GM12878 (cell line): ENCODE measurements at regions not wholly inside any gene's neighbourhood (a gene's known extent, or its start where the extent isn't known, plus 50 kb on each side); places are given as distances from the start of the nearest gene placed in this dataset.

ENCODE experiments used
- BHLHE40 ChIP-seq, 2 experiments: fragments of 450-650 bp in 1 of 2; IDR thresholded peaks; 2 replicates each; pipeline ENCODE4 v1.6.1; 2011 to 2017; ENCODE audit warnings: low read depth in 2 of 2, borderline replicate concordance in 1 of 2, improper control_type of control experiment in 1 of 2, low read length in 1 of 2, mild to moderate bottlenecking in 1 of 2
- CTCF ChIP-seq, 3 experiments: IDR thresholded peaks in 2 of 3; conservative IDR thresholded peaks in 1 of 3; 2 replicates each; pipeline ENCODE4 v1.5.1; 2011; ENCODE audit warnings: low read depth in 3 of 3, low read length in 3 of 3, mild to moderate bottlenecking in 3 of 3, control low read depth in 2 of 3, moderate library complexity in 2 of 3, inconsistent platforms in 1 of 3, mixed read lengths in 1 of 3; ENCODE audit not compliant: control insufficient read depth in 2 of 3, insufficient read depth in 1 of 3; ENCODE audit errors: extremely low read depth in 1 of 3
- ETV6 ChIP-seq, 2 experiments: fragments of 450-650 bp in 1 of 2; IDR thresholded peaks in 1 of 2; conservative IDR thresholded peaks in 1 of 2; 2 replicates each; pipeline ENCODE4 v1.6.1; 2014; ENCODE audit warnings: antibody characterized with exemption in 1 of 2, borderline replicate concordance in 1 of 2, low read depth in 1 of 2, mild to moderate bottlenecking in 1 of 2, moderate library complexity in 1 of 2
- POLR2A ChIP-seq: IDR thresholded peaks from 2 replicates; pipeline ENCODE4 v1.6.1; 2011; ENCODE audit warnings: low read depth, mild to moderate bottlenecking, low read length
- RAD21 ChIP-seq: IDR thresholded peaks from 2 replicates; pipeline ENCODE4 v1.6.1; 2011; ENCODE audit warnings: mild to moderate bottlenecking, low read depth, low read length, moderate library complexity; ENCODE audit not compliant: insufficient read depth
- STAT1 ChIP-seq: fragments of 450-650 bp; conservative IDR thresholded peaks from 2 replicates; pipeline ENCODE4 v1.6.1; 2014; ENCODE audit warnings: antibody characterized with exemption, mild to moderate bottlenecking
- ZNF274 ChIP-seq: IDR thresholded peaks from one replicate; pipeline ENCODE4 v1.8.0; 2011; ENCODE audit not compliant: insufficient read length, insufficient read depth
- TF ChIP-seq, protein P1 (sequence below): fragments of 450-650 bp; IDR thresholded peaks from 2 replicates; pipeline ENCODE4 v1.6.1; 2017; ENCODE audit warnings: mild to moderate bottlenecking, moderate library complexity

DNA sequence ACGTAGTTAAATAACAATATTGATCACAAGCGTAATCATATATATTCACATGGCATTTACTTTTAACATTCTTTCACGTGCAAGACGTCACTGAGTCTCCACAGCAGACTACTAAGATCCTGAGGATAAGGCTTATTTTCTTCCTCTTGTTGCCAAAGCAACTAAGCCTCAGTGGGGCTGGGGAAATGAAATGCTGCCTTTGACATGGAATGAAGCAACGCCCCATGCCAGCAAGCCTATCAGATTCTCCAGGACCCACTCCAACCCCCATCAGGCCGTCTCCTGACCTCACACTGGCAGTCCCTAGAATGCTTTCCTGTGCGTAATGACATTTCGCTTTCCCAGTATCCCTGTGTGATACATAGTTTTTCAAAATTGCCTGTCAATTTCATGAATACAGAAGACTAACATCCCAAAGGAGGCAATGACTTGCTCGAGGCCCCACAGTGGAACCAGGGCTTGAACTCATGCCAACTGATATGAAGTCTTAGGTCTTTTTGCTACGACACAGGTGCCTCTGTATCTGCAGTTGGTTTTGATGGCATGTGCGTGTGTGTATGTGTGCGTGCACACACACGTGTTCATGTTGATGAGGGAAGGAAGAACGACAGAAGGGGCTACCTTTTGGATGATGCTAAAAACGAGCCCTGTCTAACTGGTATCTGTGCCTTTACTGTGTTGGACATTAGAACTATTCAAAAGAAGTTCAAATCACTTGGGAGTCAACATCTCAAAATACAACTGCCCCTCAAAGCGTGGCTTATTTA lies 239.1 kb downstream of the VRK1 start:
- TF ChIP-seq ETV6 (conservative IDR thresholded peaks at IDR 0.05 in 1 of 2, IDR thresholded peaks at IDR 0.05 in 1 of 2; ENCODE audit: borderline replicate concordance in 1 of 2, low read depth in 1 of 2) (no peak), RAD21 (no peak), CTCF (IDR thresholded peaks at IDR 0.05 in 2 of 3, conservative IDR thresholded peaks at IDR 0.05 in 1 of 3; ENCODE audit: control insufficient read depth in 2 of 3, extremely low read depth in 1 of 3, insufficient read depth in 1 of 3, low read depth in 3 of 3, low read length in 3 of 3) (no peak), ZNF274 (no peak), BHLHE40 (IDR thresholded peaks at IDR 0.05; ENCODE audit: borderline replicate concordance in 1 of 2, low read depth in 2 of 2, low read length in 1 of 2) (no peak), POLR2A (no peak), STAT1 (no peak)
- TF ChIP-seq, protein P1, sequence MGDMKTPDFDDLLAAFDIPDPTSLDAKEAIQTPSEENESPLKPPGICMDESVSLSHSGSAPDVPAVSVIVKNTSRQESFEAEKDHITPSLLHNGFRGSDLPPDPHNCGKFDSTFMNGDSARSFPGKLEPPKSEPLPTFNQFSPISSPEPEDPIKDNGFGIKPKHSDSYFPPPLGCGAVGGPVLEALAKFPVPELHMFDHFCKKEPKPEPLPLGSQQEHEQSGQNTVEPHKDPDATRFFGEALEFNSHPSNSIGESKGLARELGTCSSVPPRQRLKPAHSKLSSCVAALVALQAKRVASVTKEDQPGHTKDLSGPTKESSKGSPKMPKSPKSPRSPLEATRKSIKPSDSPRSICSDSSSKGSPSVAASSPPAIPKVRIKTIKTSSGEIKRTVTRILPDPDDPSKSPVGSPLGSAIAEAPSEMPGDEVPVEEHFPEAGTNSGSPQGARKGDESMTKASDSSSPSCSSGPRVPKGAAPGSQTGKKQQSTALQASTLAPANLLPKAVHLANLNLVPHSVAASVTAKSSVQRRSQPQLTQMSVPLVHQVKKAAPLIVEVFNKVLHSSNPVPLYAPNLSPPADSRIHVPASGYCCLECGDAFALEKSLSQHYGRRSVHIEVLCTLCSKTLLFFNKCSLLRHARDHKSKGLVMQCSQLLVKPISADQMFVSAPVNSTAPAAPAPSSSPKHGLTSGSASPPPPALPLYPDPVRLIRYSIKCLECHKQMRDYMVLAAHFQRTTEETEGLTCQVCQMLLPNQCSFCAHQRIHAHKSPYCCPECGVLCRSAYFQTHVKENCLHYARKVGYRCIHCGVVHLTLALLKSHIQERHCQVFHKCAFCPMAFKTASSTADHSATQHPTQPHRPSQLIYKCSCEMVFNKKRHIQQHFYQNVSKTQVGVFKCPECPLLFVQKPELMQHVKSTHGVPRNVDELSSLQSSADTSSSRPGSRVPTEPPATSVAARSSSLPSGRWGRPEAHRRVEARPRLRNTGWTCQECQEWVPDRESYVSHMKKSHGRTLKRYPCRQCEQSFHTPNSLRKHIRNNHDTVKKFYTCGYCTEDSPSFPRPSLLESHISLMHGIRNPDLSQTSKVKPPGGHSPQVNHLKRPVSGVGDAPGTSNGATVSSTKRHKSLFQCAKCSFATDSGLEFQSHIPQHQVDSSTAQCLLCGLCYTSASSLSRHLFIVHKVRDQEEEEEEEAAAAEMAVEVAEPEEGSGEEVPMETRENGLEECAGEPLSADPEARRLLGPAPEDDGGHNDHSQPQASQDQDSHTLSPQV, result no peak
